Psoas muscle (tissue), 7 donors: ENCODE measurements at regions not wholly inside any gene's neighbourhood (a gene's known extent, or its start where the extent isn't known, plus 50 kb on each side); places are given as distances from the start of the nearest gene placed in this dataset.

Experiments used
- ATAC-seq, 4 donors: fragments of 200-7000 bp; cut with Tn5 transposase; one replicate each; pipeline ENCODE4 v1.9.1; 2020; ENCODE audit warnings: moderate library complexity in 3 of 4, mild to moderate bottlenecking in 2 of 4
- DNase-seq, 2 donors: peaks; one replicate each; pipeline ENCODE4 v3.0.0-alpha.2; 2020
- H3K27ac ChIP-seq: fragments of 200-600 bp; one replicate; pipeline ENCODE4 v1.8.0; 2022
- H3K27me3 ChIP-seq, 3 donors: fragments of 200-600 bp in 1 of 3; one replicate each; pipeline versions ENCODE4 v1.6.1 to v1.8.0; 2013 to 2022; ENCODE audit warnings: low read length in 2 of 3, mild to moderate bottlenecking in 2 of 3, moderate library complexity in 1 of 3; ENCODE audit not compliant: insufficient read depth in 3 of 3
- H3K36me3 ChIP-seq, 2 donors: fragments of 200-600 bp in 1 of 2; one replicate each; pipeline versions ENCODE4 v1.6.1 to v1.8.0; 2013 to 2022; ENCODE audit warnings: low read depth in 1 of 2, mild to moderate bottlenecking in 1 of 2, moderate library complexity in 1 of 2; ENCODE audit not compliant: insufficient read depth in 1 of 2
- H3K4me1 ChIP-seq: fragments of 200-600 bp; one replicate; pipeline ENCODE4 v1.8.0; 2022
- H3K4me3 ChIP-seq: fragments of 200-600 bp; one replicate; pipeline ENCODE4 v1.8.0; 2022; ENCODE audit warnings: mild to moderate bottlenecking
- H3K9me3 ChIP-seq: fragments of 200-600 bp; one replicate; pipeline ENCODE4 v1.8.0; 2022
- WGBS, 3 donors: extraction: QIAGEN DNeasy Blood & Tissue Kit; methylation state at CpG; one replicate each; pipeline versions ENCODE4 v1.1.6 to v1.1.7; 2013; 5-methylcytosine and 5-hydroxymethylcytosine counted together
- intact Hi-C, 2 donors: fragments of 100-400 bp; cut with DNase I; formaldehyde crosslinking; loops; one replicate each; pipeline versions ENCODE4 v1.11.0 to v1.14.2; 2022
- TF ChIP-seq, protein P1 (sequence below): fragments of 200-600 bp; IDR thresholded peaks from one replicate; pipeline ENCODE4 v1.8.0; 2022; ENCODE audit warnings: antibody characterized with exemption
- donor health status: healthy with polysubstance abuse.
- donor health status: DM: no; HTN: no; CAD: no; lungs with moderate emphysema.
- donor health status: Bipolar disorder and iron deficiency.
- donor health status: healthy.
- donor health status: DM: yes; HTN: yes; CAD: no.
- donor health status: DM: no; HTN: no; CAD: no.
- donor health status: DM: yes; HTN: yes; CAD: no.

DNA sequence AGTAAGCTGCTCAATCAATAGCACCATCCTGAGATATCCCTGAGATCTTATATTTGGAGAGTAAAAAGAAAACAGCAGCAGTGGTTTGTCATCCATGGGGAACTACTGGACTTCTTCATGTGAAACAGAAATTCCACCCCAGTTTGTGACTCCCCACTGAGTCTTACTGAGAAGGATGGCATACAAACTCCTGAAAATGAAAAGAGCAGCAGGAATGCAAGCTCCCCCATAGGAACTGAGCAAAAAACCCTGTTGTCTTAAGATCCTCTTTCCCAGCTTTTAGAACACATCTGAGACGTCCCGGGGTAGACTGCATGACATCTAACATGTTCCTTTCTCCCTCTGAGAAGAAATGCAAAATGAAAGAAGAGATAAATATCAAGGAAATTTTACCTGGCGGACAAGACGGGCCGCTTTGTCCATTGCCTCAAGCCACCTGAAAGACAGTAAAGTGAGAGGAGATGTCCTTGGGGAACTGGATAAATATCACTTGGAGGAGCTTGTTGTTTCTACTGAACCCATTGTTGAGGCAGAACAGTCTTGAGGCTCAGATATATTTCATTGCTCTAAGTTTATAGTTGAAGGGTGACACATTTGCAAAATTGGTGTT lies 117.1 kb downstream of the NUDT12 start:
- 75 to 82% (median 79%) methylated on average over 5 of the region's 5 CpGs for WGBS, 3 donors
- intact Hi-C loops: no loop called here
- H3K9me3 ChIP-seq: peaks cover 2% of the 10 kb centered on the region

GRCh38 chr5:103444333-103445038 lies 118.1 kb downstream of the NUDT12 start:
- no peak overlapping the region for H3K27ac ChIP-seq
- intact Hi-C loops: no loop called here
- ATAC-seq: no peak
- TF ChIP-seq, protein P1, sequence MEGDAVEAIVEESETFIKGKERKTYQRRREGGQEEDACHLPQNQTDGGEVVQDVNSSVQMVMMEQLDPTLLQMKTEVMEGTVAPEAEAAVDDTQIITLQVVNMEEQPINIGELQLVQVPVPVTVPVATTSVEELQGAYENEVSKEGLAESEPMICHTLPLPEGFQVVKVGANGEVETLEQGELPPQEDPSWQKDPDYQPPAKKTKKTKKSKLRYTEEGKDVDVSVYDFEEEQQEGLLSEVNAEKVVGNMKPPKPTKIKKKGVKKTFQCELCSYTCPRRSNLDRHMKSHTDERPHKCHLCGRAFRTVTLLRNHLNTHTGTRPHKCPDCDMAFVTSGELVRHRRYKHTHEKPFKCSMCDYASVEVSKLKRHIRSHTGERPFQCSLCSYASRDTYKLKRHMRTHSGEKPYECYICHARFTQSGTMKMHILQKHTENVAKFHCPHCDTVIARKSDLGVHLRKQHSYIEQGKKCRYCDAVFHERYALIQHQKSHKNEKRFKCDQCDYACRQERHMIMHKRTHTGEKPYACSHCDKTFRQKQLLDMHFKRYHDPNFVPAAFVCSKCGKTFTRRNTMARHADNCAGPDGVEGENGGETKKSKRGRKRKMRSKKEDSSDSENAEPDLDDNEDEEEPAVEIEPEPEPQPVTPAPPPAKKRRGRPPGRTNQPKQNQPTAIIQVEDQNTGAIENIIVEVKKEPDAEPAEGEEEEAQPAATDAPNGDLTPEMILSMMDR: no peak
- WGBS, 3 donors: 79 to 85% (median 84%) methylated on average over 4 of the region's 4 CpGs
- H3K4me3 ChIP-seq: no peak overlapping the region
- peaks cover 10% of the 10 kb centered on the region for H3K9me3 ChIP-seq
- DNase-seq: no peak
- H3K4me1 ChIP-seq: no peaks in the 10 kb centered on the region
- no peaks in the 10 kb centered on the region for H3K36me3 ChIP-seq
- no peaks in the 10 kb centered on the region for H3K27me3 ChIP-seq

More for the DNA sequence above, 117.1 kb downstream of the NUDT12 start:
- H3K36me3 ChIP-seq: no peaks in the 10 kb centered on the region
- TF ChIP-seq, protein P1: no peak
- ATAC-seq: no peak
- H3K27me3 ChIP-seq: no peaks in the 10 kb centered on the region
- no peak overlapping the region for H3K4me3 ChIP-seq
- no peak for DNase-seq
- H3K27ac ChIP-seq: no peak overlapping the region
- H3K4me1 ChIP-seq: peaks cover 2% of the 10 kb centered on the region

- no peak overlapping the region for H3K4me3 ChIP-seq
- H3K27me3 ChIP-seq: no peaks in the 10 kb centered on the region
- no peaks in the 10 kb centered on the region for H3K4me1 ChIP-seq
- DNase-seq (no peak), ATAC-seq (peak; percentile 42 to 79 (median 58))
- no peaks in the 10 kb centered on the region for H3K36me3 ChIP-seq
- H3K9me3 ChIP-seq: peaks cover 23% of the 10 kb centered on the region
- intact Hi-C loops: no loop called here
- H3K27ac ChIP-seq: peak overlapping the region; percentile 30
- TF ChIP-seq, protein P1: no peak
- 28 to 37% (median 29%) methylated on average over 5 of the region's 5 CpGs for WGBS, 3 donors
Measured at GRCh38 chr5:103442750-103443149, 119.8 kb downstream of the NUDT12 start.

DNA sequence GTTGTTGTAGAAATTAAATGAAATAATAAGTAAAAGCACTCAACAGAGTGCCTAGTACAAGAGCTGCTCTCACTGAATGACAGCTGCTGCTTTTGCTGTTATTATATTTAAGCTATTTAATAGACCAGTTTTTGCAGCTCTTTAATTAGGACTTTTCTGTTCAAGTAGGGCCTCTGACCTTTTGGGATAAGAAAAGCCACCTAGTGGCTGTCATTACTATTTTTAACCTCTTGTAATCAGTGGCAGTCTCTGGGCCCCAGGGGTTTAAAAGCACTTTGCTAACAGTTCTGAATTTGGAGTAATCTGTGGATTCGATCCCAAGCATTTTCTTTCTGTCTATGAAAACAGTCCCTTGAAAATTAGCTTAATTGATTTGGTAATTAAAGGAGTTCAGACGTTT lies 121.1 kb downstream of the NUDT12 start:
- ATAC-seq (no peak), DNase-seq (no peak)
- H3K27ac ChIP-seq: peak overlapping the region; percentile 6
- 41 to 48% (median 42%) methylated on average over 2 of the region's 2 CpGs for WGBS, 3 donors
- H3K27me3 ChIP-seq: no peaks in the 10 kb centered on the region
- H3K9me3 ChIP-seq: peaks cover 23% of the 10 kb centered on the region
- no peaks in the 10 kb centered on the region for H3K36me3 ChIP-seq
- intact Hi-C loops: no loop called here
- H3K4me3 ChIP-seq: no peak overlapping the region
- TF ChIP-seq, protein P1: no peak
- H3K4me1 ChIP-seq: no peaks in the 10 kb centered on the region
